C4-2B (cell line): ENCODE measurements at regions not wholly inside any gene's neighbourhood (a gene's known extent, or its start where the extent isn't known, plus 50 kb on each side); places are given as distances from the start of the nearest gene placed in this dataset.

Experiments
- H3K27ac ChIP-seq: fragments of 450-650 bp; 2 replicates; pipeline ENCODE4 v1.5.1; 2017
- ZFX ChIP-seq: fragments of 450-650 bp; IDR thresholded peaks from 2 replicates; pipeline ENCODE4 v1.6.1; 2017
- TF ChIP-seq, protein P1 (sequence below): fragments of 450-650 bp; conservative IDR thresholded peaks from 2 replicates; pipeline ENCODE4 v1.5.1; 2017; ENCODE audit warnings: mild to moderate bottlenecking

DNA sequence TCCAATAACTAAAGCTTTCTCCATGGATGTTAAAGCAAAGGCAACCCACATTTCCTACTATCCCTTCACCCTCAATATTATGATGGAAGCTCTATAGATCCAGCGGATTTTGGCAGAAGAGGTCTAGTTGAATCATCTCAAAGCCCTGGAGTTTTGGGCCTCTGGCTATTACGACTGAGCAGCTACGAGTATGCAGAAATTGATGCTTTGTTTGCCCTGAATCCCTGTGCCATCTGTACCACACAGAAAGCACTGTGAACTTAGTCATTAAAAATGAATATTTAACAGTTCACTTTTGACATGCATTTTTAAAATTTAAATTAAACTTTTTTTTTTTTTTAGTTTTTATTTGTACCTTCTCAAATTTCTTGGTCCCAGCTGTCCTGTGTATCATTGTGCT lies 705.4 kb upstream of the PTBP2 start:
- no peak overlapping the region for H3K27ac ChIP-seq
- no peak for TF ChIP-seq ZFX
- TF ChIP-seq, protein P1, sequence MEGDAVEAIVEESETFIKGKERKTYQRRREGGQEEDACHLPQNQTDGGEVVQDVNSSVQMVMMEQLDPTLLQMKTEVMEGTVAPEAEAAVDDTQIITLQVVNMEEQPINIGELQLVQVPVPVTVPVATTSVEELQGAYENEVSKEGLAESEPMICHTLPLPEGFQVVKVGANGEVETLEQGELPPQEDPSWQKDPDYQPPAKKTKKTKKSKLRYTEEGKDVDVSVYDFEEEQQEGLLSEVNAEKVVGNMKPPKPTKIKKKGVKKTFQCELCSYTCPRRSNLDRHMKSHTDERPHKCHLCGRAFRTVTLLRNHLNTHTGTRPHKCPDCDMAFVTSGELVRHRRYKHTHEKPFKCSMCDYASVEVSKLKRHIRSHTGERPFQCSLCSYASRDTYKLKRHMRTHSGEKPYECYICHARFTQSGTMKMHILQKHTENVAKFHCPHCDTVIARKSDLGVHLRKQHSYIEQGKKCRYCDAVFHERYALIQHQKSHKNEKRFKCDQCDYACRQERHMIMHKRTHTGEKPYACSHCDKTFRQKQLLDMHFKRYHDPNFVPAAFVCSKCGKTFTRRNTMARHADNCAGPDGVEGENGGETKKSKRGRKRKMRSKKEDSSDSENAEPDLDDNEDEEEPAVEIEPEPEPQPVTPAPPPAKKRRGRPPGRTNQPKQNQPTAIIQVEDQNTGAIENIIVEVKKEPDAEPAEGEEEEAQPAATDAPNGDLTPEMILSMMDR = no peak

DNA sequence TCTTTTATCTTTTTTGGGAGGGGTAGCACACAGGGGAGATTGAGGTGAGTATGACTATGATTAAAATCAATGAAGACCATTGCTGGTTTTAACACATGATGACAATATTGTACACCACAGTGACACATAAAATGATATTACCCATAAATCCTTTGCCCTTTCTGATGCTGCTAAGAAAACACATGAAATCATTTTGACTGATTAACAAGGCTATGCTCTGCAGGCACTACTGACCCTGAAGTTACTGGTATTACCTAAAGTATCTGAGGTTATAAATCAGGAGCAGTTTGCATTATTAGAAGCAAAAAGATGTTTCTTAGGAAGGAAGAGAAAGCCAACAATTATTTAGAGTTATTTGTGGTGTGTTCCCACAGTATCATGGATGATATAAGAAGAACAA lies 701.2 kb upstream of the PTBP2 start:
- TF ChIP-seq ZFX = no peak
- TF ChIP-seq, protein P1 = no peak
- no peak overlapping the region for H3K27ac ChIP-seq

DNA sequence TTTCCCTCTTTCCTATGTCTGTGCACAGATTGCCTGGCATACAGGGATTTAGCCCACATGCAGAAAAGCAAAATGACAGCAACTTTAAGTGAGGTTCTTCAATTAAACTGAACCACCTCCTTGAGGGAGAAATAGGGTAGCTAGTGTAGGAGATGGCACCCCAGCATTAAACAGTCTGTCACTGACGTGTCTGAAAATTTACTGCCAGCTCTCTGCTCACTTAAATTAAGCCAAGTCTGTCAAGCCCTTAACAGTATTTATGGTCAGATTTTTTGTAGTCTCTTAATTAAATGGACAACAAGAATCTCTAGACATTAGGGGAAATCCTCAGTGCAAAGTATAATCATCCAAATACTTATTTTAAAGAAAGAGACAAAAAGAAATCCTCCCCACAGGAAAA lies 696.5 kb upstream of the PTBP2 start:
- TF ChIP-seq ZFX = no peak
- TF ChIP-seq, protein P1 = no peak
- H3K27ac ChIP-seq = no peak overlapping the region

DNA sequence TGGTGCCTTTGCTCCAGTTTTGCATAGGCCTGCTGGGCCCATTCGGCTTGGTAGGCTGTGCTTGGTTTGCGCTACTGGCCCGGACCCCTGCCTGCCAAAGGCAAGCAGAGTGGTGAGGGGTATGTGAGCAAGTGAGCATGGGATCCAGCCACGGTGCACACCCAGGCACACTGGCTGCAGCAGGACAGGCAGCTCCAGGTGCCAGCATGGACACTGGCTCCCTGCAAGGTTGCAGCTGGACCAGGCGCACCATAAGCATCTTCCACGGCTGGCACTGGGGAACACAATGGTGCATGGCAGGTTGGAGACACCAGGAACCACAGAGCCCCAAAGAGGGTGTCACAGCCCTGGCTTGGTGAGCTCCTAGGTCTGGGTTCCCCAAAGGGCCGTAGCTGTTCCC lies 693.5 kb upstream of the PTBP2 start:
- TF ChIP-seq, protein P1 = no peak
- no peak for TF ChIP-seq ZFX
- no peak overlapping the region for H3K27ac ChIP-seq

DNA sequence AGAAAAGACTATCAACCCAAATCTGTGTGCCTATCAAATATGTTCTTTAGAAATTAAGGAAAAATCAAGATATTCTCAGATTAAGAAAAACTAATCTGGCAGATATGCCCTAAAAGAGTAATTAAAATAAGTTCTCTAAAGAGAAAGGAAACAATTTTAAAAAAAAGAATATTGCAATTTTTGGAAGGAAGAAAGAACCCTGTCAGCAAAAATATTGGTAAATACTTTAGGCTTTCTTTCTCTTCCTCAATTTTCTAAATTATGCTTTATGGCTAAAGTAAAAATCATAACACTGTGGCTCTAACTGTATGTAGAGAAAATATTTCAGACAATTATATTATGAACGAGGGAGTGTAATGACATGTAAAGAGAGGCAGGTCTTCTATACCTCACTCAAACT lies 691.3 kb upstream of the PTBP2 start:
- TF ChIP-seq, protein P1 = no peak
- no peak for TF ChIP-seq ZFX
- no peak overlapping the region for H3K27ac ChIP-seq

DNA sequence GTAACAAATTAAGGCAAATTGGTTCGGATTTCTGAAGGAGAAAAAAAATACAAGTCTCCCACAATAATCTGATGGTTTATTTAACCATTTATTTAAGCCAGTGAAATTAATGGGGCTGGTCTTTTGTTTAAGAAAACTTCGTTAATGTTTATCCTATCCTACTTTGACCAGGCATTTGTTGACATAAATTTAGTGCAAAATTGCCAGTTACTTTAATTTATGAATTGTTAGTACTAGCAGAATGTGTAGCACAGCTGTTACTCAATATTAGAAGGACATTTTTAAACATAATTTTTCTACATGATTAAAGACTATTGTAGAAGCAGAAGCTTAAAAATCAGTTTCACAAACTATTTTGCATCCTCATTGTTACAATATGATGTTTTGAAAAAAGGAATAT lies 687.6 kb upstream of the PTBP2 start:
- TF ChIP-seq ZFX = no peak
- TF ChIP-seq, protein P1 = no peak
- H3K27ac ChIP-seq = no peak overlapping the region

DNA sequence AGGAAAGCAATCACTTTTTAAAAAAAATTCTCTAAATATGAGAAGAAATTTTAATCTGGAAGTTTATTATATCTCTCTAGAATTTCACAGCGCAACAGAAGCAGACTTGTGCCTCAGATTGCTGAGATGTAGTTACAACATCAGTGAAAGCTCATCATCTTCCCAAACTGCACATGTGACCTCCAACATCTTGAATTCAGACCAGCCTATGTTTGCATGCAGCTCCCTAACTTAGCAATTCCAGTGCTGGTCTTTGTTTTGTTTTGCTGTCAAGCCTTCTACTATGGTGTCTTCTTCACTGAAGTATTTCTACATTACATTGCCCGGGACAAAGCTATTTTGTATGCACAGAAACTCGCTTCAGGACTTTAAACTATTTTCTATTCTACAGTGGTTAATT lies 684.8 kb upstream of the PTBP2 start:
- no peak for TF ChIP-seq ZFX
- TF ChIP-seq, protein P1 = no peak

More for the DNA sequence above, 684.8 kb upstream of the PTBP2 start:
- no peak overlapping the region for H3K27ac ChIP-seq
